ENCODE measurements at regions not wholly inside any gene's neighbourhood (a gene's known extent, or its start where the extent isn't known, plus 50 kb on each side); places are given as distances from the start of the nearest gene placed in this dataset.
"Not testable (repeated sequence)": the region's sequence is repeated elsewhere in the genome, so short reads cannot be mapped to it uniquely, and the experiment has no call there.

DNA sequence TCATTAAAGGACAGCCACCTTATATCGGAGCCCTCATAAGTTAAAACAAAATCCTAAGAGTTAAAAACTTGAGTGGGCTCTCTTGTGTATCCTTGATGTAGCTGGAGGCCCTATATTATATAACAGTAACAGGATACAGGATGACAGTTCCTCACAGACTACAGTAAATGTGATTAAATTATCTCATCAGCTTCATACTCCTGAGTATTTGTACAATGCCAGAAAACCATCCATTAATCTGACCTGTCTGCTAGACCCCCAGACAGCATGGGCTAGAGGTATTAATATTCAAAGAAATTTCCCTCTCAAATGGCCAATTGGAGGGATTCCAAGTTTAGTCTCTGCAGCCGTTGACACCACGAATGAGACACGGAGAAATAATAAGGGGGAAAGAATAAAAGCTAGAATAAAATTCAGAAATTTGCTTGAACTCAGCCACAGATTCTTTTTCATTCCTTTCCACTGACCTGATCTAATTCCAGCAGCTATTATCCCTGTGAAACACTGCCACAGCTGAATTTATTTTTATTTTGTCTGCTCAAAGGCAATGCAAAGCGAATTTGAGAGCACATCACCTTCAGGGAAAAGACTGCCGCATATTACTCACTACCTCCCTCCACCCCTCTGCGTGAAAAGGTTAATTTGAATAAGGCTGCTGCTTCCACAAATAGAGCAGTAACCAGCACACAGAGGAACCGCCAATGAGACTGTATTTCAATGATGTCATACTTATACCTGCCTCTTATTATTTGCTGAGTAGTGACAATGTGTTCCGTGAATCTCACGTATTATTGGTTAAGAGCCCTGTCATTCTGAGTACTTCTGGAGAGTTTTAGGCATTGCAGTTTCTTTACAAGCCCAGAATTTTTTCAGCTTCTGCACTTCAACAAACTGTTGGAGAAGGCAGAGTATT lies 155.9 kb upstream of the KLF12 start:
- Histone ChIP-seq H3K4me3 (peak overlapping the region in 1 of 7 experiments; percentile 5), H3K27ac (peak overlapping the region in 1 of 21 experiments; percentile 43)

- peak overlapping the region in 1 of 21 experiments; percentile 26 for H3K27ac ChIP-seq
- no peak overlapping the region for H3K4me3 ChIP-seq
Measured at GRCh38 chr13:74289107-74289506, 154.9 kb upstream of the KLF12 start.

DNA sequence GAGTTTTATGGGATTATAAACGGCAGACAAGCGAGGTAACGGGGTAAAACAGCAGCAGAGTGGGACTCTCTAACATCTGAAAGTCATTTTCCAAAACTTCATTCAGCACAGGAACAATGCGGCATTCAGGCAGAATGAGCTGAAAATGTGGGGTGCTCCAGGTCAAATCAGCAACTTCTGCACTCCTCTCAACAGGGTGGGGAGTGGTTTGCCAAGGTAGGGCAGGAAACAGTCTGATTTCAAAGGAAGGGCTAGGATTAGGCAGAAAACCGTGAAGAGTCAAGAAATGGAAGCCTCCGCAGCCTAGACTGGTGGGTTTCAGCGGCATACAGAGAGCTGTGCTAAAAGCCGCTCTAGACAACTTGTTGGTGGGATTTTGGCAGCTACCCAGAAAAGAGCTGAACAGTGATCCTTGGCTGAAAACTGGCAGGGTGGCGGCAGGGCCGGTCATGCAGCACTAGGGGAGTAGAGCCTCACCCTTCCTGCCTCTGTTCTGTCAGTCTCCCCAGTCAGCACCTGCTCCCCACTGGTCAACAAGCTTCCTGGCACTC lies 154.2 kb upstream of the KLF12 start:
- Histone ChIP-seq H3K27ac (peak overlapping the region in 1 of 21 experiments; percentile 50), H3K4me3 (peak overlapping the region in 1 of 7 experiments; percentile 13)

DNA sequence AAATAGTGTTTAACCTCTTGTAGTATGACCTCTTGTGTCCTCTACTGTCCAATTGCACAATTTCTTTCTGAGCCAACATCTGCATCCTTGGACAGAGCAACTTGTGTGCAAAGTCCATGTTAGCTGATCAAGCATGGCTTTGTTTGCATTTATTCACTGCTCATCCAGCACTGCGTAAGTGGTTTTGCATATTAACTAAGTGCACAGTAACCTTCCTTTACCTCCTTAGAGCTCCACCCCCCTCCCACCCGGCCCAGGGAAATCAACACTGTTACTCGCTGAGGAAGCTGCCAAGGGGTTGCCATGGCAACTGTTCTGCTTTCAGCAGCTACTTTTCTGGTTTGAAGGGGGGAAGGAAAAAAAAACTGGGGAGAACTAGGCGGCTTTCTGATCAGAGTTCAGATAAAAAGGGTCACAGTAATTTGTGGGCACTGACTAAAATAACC lies 153.5 kb upstream of the KLF12 start:
- Histone ChIP-seq H3K4me3 (no peak overlapping the region), H3K27ac (no peak overlapping the region)

GRCh38 chr13:74280795-74281490 lies 146.7 kb upstream of the KLF12 start:
- Histone ChIP-seq H3K4me3 (no peak overlapping the region), H3K27ac (no peak overlapping the region)

GRCh38 chr13:74280093-74280794 lies 146.0 kb upstream of the KLF12 start:
- H3K27ac ChIP-seq: no peak overlapping the region
- no peak overlapping the region for H3K4me3 ChIP-seq

- no peak overlapping the region for H3K27ac ChIP-seq
- H3K4me3 ChIP-seq: no peak overlapping the region
Measured at GRCh38 chr13:74278901-74279300, 144.7 kb upstream of the KLF12 start.

- no peak overlapping the region for H3K4me3 ChIP-seq
Measured at GRCh38 chr13:74274916-74275315, 140.7 kb upstream of the KLF12 start.

GRCh38 chr13:74273581-74273980 lies 139.4 kb upstream of the KLF12 start:
- H3K4me3 ChIP-seq: no peak overlapping the region
- no peak overlapping the region for H3K27ac ChIP-seq

More at GRCh38 chr13:74274916-74275315, 140.7 kb upstream of the KLF12 start:
- H3K27ac ChIP-seq: no peak overlapping the region

GRCh38 chr13:74272826-74273225 lies 138.6 kb upstream of the KLF12 start:
- Histone ChIP-seq H3K4me3 (no peak overlapping the region), H3K27ac (no peak overlapping the region)

DNA sequence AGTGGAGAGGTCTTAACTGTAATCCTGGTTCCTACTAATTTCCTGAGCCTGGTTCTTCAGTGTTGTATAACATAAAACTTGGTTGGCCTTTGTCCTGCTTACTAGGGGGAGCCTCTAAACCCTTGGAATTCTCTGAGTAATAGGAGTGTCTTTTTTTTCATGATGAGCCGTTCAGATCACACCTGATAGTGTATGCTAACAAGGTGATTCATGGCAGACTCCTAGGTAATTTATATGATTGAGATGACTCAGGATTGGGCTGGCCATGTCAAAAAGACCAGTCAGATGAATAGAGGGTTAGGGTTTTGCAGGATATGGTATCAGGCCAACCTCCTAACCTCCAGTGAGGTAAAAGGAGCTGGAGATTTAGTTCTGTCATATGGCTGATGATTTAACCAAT lies 135.8 kb upstream of the KLF12 start:
- Histone ChIP-seq H3K27ac (no peak overlapping the region), H3K4me3 (no peak overlapping the region)

GRCh38 chr13:74266861-74267260 lies 132.7 kb upstream of the KLF12 start:
- H3K4me3 ChIP-seq: no peak overlapping the region
- no peak overlapping the region for H3K27ac ChIP-seq

GRCh38 chr13:74266309-74266708 lies 132.1 kb upstream of the KLF12 start:
- H3K4me3 ChIP-seq: no peak overlapping the region
- H3K27ac ChIP-seq: no peak overlapping the region

GRCh38 chr13:74264333-74264732 lies 130.1 kb upstream of the KLF12 start:
- no peak overlapping the region for H3K4me3 ChIP-seq

DNA sequence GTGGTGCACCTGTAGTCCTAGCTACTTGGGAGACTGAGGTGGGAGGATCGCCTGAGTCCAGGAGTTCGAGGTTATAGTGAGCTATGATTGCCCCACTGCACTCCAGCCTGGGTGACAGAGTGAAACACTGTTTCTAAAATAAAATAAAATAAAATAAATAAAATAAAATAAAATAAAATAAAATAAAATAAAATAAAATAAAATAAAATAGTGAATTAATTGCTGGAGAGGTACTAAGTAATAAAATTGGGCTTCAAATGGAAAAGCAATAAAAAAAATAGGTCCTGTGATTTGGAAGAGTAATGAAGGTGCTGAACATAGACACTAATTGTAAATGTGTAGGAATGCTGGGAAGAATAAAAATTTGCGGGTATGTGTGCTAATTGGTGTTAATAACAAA lies 126.2 kb upstream of the KLF12 start:
- H3K4me3 ChIP-seq, H3K27ac ChIP-seq: not testable (repeated sequence)

More at GRCh38 chr13:74264333-74264732, 130.1 kb upstream of the KLF12 start:
- H3K27ac ChIP-seq: no peak overlapping the region

- Histone ChIP-seq H3K27ac (no peak overlapping the region), H3K4me3 (no peak overlapping the region)
Measured at GRCh38 chr13:74259641-74260040, 125.4 kb upstream of the KLF12 start.

GRCh38 chr13:74258961-74259360 lies 124.8 kb upstream of the KLF12 start:
- no peak overlapping the region for H3K4me3 ChIP-seq
- H3K27ac ChIP-seq: no peak overlapping the region

- Histone ChIP-seq H3K27ac (no peak overlapping the region), H3K4me3 (no peak overlapping the region)
Measured at GRCh38 chr13:74256969-74257368, 122.8 kb upstream of the KLF12 start.

GRCh38 chr13:74253161-74253560 lies 119.0 kb upstream of the KLF12 start:
- Histone ChIP-seq H3K27ac (no peak overlapping the region), H3K4me3 (no peak overlapping the region)

Measured in skin epidermis (tissue), 12 donors.